ENCODE measurements at regions not wholly inside any gene's neighbourhood (a gene's known extent, or its start where the extent isn't known, plus 50 kb on each side); places are given as distances from the start of the nearest gene placed in this dataset.

GRCh38 chr15:95274101-95274500, 1042.7 kb downstream of the MCTP2 start:
- no peak for TF ChIP-seq TCF4 (CRISPR knock-in tag; IDR thresholded peaks at IDR 0.05; ENCODE audit: borderline replicate concordance)
- no peak for TF ChIP-seq ZNF8 (CRISPR knock-in tag; IDR thresholded peaks at IDR 0.05)
- TF ChIP-seq PATZ1 (CRISPR knock-in tag; IDR thresholded peaks at IDR 0.05; ENCODE audit: borderline replicate concordance): no peak
- no peak for TF ChIP-seq GLIS3 (CRISPR knock-in tag; IDR thresholded peaks at IDR 0.05)
- no peak for TF ChIP-seq ZFP3 (CRISPR knock-in tag; IDR thresholded peaks at IDR 0.05)
- TF ChIP-seq PPARA (CRISPR knock-in tag; IDR thresholded peaks at IDR 0.05; ENCODE audit: borderline replicate concordance): no peak
- no peak for TF ChIP-seq ISL1 (CRISPR knock-in tag; IDR thresholded peaks at IDR 0.05)
- TF ChIP-seq ZC3H10 (CRISPR knock-in tag; IDR thresholded peaks at IDR 0.05): no peak
- TF ChIP-seq ZNF565 (CRISPR knock-in tag; conservative IDR thresholded peaks at IDR 0.05; ENCODE audit: low read depth): no peak
- no peak for TF ChIP-seq RARB (CRISPR knock-in tag; IDR thresholded peaks at IDR 0.05)
- TF ChIP-seq ZFP30 (CRISPR knock-in tag; IDR thresholded peaks at IDR 0.05): no peak

Data from SK-N-SH treated with all-trans-retinoic acid at 6 μM for 48 hours (cell line).